ENCODE measurements at regions not wholly inside any gene's neighbourhood (a gene's known extent, or its start where the extent isn't known, plus 50 kb on each side); places are given as distances from the start of the nearest gene placed in this dataset.

DNA sequence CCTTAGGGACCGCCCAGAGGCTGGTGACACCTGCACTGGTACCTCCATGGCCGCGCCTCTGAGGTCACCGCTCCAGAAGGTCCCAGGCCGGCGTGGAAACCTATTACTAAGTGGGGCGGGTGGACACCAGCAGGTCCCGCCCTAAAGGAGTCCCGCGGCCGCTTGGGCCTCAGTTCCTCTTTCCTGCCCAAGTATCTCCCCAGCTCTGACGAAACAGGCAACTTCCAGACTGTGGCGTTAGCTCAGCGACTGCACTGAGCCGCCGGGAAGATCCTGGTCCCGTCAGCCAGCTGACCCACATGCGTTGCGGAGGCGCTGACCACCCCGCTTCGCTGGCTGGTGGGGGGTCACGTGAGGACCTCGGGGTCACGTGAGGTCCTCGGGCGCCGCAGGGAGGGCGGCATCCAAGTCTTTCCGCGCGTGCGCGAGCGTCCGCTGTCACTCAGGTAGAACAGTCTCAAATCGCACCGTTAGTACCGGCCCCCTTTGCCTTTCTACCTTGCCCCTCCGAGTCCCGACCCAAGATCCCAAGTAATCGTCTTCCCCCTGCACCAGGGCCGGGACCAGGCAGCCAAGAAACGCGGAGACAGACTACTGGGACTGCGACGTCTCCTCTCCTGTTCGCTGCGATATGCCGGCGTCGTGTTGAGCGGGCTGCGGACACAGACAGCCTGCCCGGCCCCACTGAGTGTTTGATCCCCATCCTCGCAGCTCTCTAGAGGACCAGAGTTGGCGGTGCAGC is 53.7 kb upstream of the KDM4C start:
- peak; percentile 81 for DNase-seq (ENCODE audit: low read depth)
- TF ChIP-seq, protein P1, sequence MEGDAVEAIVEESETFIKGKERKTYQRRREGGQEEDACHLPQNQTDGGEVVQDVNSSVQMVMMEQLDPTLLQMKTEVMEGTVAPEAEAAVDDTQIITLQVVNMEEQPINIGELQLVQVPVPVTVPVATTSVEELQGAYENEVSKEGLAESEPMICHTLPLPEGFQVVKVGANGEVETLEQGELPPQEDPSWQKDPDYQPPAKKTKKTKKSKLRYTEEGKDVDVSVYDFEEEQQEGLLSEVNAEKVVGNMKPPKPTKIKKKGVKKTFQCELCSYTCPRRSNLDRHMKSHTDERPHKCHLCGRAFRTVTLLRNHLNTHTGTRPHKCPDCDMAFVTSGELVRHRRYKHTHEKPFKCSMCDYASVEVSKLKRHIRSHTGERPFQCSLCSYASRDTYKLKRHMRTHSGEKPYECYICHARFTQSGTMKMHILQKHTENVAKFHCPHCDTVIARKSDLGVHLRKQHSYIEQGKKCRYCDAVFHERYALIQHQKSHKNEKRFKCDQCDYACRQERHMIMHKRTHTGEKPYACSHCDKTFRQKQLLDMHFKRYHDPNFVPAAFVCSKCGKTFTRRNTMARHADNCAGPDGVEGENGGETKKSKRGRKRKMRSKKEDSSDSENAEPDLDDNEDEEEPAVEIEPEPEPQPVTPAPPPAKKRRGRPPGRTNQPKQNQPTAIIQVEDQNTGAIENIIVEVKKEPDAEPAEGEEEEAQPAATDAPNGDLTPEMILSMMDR (conservative IDR thresholded peaks at IDR 0.05; ENCODE audit: low read depth, low read length) = no peak

DNA sequence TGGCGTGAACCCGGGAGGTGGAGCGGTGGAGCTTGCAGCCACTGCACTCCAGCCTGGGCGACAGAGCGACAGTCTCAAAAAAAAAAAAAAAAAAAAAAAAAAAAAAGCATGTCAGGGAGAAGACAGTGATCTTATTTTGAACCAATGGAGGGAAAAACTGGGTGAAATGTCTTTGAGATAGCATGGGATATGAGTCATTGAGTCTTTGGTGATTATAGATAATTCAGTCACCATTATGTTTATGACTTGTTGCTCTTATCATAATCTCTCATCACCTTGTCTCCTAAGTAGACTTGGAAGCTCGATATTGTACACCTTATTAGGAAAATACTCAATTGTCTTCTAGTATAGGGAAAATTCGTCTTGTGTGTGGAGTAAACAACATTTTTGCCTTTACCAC is 55.1 kb upstream of the KDM4C start:
- DNase-seq (ENCODE audit: low read depth) = no peak
- TF ChIP-seq, protein P1 (conservative IDR thresholded peaks at IDR 0.05; ENCODE audit: low read depth, low read length) = no peak
- no peak overlapping the region for H3K4me3 ChIP-seq (ENCODE audit: low read depth, low read length)

More for the DNA sequence above, 53.7 kb upstream of the KDM4C start:
- peak overlapping the region; percentile 74 for H3K4me3 ChIP-seq (ENCODE audit: low read depth, low read length)

DNA sequence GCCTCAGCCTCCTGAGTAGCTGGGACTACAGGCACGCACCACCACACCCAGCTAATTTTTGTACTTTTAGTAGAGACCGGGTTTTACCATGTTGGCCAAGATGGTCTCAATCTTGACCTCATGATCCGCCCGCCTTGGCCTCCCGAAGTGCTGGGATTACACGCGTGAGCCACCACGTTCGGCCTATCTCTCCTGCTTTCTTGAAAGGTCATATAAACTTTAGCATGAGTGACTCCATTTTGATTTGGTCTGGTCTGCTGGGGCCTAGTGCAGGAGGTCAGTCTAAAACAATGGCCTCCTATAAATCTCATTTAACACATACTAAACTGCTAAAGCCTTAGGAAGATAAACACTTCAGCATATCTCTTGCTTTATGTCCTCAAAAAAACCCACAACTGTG is 50.6 kb upstream of the GLDC start:
- TF ChIP-seq, protein P1 (conservative IDR thresholded peaks at IDR 0.05; ENCODE audit: low read depth, low read length) = no peak
- no peak for DNase-seq (ENCODE audit: low read depth)
- H3K4me3 ChIP-seq (ENCODE audit: low read depth, low read length) = no peak overlapping the region

DNA sequence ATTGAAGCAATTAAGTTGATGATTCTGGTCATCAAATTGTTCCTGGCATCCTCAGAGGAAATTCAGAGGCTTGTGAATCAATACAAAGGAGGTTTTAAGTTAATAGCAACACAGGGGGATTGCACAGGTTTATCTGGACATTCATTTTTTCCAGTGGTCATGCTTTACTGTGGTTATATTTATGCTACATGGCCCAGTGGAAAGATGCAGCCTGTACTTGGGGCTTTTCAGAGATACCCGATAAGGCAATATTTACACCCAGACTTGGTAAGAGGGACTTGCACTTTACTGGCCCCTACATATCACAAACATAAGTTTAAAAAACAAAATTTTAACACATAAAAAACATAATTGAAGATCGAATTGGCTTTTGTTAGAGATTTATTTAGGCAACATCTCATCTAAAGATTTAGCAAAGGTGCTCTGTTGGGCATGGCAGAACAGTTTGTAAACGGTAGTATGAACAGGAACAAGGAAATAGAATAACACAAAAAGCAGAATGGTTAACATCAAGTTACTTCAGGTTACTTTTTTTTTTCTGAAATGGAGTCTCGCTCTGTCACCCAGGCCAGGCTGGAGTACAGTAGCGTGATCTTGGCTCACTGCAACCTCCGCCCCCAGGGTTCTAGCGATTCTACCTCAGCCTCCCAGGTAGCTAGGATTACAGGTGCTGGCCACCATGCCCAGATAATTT is 49.7 kb upstream of the GLDC start:
- TF ChIP-seq, protein P1 (conservative IDR thresholded peaks at IDR 0.05; ENCODE audit: low read depth, low read length) = no peak
- no peak overlapping the region for H3K4me3 ChIP-seq (ENCODE audit: low read depth, low read length)
- no peak for DNase-seq (ENCODE audit: low read depth)
